GM12892 (cell line): ENCODE measurements at regions not wholly inside any gene's neighbourhood (a gene's known extent, or its start where the extent isn't known, plus 50 kb on each side); places are given as distances from the start of the nearest gene placed in this dataset.

Source experiments
- POLR2A ChIP-seq: IDR thresholded peaks from 2 replicates; pipeline ENCODE4 v1.6.1; 2011; ENCODE audit warnings: low read depth, low read length, control low read depth
- POLR2AphosphoS5 ChIP-seq: IDR thresholded peaks from 2 replicates; pipeline ENCODE4 v1.6.1; 2011; ENCODE audit warnings: low read depth, low read length, control low read depth
- TAF1 ChIP-seq: IDR thresholded peaks from 2 replicates; pipeline ENCODE4 v1.6.1; 2011; ENCODE audit warnings: low read depth, mild to moderate bottlenecking, control low read depth, low read length, borderline replicate concordance

DNA sequence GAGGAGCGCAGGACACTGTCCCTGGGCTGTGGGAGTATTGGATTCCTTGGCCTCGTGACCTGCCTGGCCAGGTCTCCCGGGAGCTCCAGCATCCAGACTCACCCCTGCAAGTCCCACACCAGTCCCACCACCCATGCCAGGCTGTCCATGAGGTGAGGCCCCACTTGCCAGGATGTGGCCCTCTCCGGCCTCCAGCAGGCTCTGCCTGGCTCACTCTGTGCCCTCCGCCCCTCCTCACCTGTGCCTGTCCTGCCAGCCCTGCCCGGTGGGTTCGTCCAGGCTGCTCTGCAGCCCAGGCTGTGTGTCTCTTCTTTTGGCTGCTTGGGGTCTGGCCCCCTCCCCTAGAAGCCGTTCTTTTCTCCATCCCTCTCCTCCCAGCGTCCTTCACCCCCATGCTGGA lies 436.8 kb upstream of the MYT1L start:
- TF ChIP-seq POLR2AphosphoS5 (no peak), POLR2A (no peak), TAF1 (no peak)
